IPS-18a (cell line): ENCODE measurements at regions not wholly inside any gene's neighbourhood (a gene's known extent, or its start where the extent isn't known, plus 50 kb on each side); places are given as distances from the start of the nearest gene placed in this dataset.

Experiments
- H3K27ac ChIP-seq: one replicate; pipeline ENCODE4 v1.5.1; 2013; ENCODE audit warnings: low read length
- H3K27me3 ChIP-seq: one replicate; pipeline ENCODE4 v1.6.1; 2013; ENCODE audit warnings: mild to moderate bottlenecking, low read length; ENCODE audit not compliant: control insufficient read depth, insufficient read depth
- H3K36me3 ChIP-seq: one replicate; pipeline ENCODE4 v1.6.1; 2013; ENCODE audit warnings: low read depth, low read length; ENCODE audit not compliant: control insufficient read depth
- H3K4me1 ChIP-seq: one replicate; pipeline ENCODE4 v1.6.1; 2013; ENCODE audit warnings: low read depth, low read length; ENCODE audit not compliant: control insufficient read depth
- H3K4me3 ChIP-seq: one replicate; pipeline ENCODE4 v1.5.1; 2013; ENCODE audit warnings: low read length
- H3K9ac ChIP-seq: one replicate; pipeline ENCODE4 v1.6.1; 2013; ENCODE audit warnings: mild to moderate bottlenecking, low read length, moderate library complexity
- H3K9me3 ChIP-seq: one replicate; pipeline ENCODE4 v1.6.1; 2013; ENCODE audit warnings: low read depth, low read length; ENCODE audit not compliant: control insufficient read depth

DNA sequence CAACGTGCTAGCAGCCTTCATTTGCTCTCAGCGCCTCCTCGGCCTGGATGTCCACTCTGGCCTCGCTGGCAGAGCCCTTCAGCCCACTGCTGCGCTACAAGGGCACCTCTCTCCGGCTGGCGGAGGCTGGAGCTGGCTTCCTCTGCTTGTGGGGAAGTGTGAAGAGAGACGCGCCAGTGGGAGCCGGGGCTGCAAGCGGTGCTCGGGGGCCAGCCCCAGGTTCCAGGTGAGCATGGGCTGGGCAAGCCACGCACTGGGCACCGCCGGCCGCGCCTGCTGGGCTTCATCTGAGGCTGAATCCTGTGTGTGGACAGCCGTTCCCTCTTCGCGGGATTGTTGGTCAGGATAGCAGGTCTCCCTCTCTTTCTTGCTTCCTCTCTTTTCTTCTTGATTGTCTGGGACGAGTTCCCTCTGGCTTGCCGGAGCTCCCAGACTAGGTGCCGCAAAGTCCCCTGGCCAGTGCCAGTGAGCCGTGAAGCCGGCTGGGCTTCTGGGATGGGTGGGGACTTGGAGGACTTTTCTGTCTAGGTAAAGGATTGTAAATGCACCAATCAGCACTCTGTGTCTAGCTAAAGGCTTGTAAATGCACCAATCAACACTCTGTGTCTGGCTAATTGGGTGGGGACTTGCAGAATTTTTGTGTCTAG, 165.0 kb downstream of the HEPH start:
- no peaks in the 10 kb centered on the region for H3K36me3 ChIP-seq
- H3K27me3 ChIP-seq = no peaks in the 10 kb centered on the region
- H3K9ac ChIP-seq = no peak overlapping the region
- H3K27ac ChIP-seq = no peak overlapping the region
- H3K4me1 ChIP-seq = no peaks in the 10 kb centered on the region
- peaks cover 56% of the 10 kb centered on the region for H3K9me3 ChIP-seq
- H3K4me3 ChIP-seq = no peak overlapping the region

DNA sequence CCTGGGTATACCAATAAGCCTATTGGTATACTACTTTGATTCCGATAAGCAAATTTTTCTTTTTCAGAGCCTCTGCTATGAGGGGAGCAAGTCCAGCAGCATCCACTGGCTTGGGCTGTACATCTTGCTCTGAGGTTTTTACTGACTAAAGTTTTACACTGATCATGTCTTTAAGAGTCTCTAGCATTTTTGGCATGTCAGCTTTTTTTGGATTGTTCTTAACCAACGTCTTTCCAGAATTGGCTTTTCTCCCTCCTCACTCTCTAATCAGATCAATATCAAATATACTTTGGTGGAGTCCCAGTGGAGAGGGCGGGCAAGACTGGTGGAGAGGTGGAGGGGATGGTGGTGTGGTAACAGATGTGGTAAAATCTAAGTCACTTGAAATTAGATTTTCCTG, 196.8 kb downstream of the HEPH start:
- H3K9ac ChIP-seq = no peak overlapping the region
- no peak overlapping the region for H3K27ac ChIP-seq
- H3K9me3 ChIP-seq = peaks cover 60% of the 10 kb centered on the region
- no peaks in the 10 kb centered on the region for H3K4me1 ChIP-seq
- no peak overlapping the region for H3K4me3 ChIP-seq
- H3K36me3 ChIP-seq = no peaks in the 10 kb centered on the region
- no peaks in the 10 kb centered on the region for H3K27me3 ChIP-seq

DNA sequence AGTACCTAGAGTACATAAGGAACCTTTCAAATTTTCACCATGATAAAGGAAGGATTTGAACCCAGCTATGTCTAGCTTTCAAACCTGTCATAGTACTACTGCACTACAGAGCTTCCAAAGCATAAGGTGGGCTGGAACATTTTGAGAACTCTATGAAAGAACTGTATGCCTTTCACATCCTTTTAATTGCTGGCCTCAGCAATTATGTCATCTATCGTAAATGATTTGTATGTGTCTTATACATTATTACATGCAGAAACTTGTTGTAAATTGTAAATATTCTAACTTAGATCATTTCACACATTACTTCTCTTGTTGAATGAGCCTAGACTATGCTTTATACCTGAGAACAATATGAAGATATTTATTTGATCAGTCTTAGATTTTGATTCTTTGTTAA, 220.7 kb downstream of the HEPH start:
- H3K27me3 ChIP-seq = no peaks in the 10 kb centered on the region
- no peaks in the 10 kb centered on the region for H3K36me3 ChIP-seq
- no peak overlapping the region for H3K9ac ChIP-seq

DNA sequence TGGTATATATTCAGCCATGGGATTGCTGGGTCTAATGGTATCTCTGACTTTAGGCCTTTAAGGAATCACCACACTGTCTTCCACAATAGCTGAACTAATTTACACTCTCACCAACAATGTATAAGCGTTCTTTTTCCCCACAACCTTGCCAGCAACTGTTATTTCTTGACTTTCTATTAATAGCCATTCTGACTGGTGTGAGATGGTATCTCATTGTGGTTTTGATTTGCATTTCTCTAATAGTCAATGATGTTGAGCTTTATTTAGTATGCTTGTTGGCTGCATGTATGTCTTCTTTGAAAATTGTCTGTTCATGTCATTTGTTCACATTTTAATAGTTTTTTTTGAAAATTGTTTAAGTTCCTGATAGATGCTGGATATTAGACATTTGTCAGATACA, 235.2 kb downstream of the HEPH start:
- Histone ChIP-seq H3K4me3 (no peak overlapping the region), H3K4me1 (no peaks in the 10 kb centered on the region), H3K36me3 (no peaks in the 10 kb centered on the region), H3K9ac (no peak overlapping the region), H3K27ac (no peak overlapping the region), H3K9me3 (peaks cover 71% of the 10 kb centered on the region), H3K27me3 (no peaks in the 10 kb centered on the region)

More for the DNA sequence above, 220.7 kb downstream of the HEPH start:
- Histone ChIP-seq H3K27ac (no peak overlapping the region), H3K4me1 (no peaks in the 10 kb centered on the region), H3K4me3 (no peak overlapping the region), H3K9me3 (peaks cover 76% of the 10 kb centered on the region)

DNA sequence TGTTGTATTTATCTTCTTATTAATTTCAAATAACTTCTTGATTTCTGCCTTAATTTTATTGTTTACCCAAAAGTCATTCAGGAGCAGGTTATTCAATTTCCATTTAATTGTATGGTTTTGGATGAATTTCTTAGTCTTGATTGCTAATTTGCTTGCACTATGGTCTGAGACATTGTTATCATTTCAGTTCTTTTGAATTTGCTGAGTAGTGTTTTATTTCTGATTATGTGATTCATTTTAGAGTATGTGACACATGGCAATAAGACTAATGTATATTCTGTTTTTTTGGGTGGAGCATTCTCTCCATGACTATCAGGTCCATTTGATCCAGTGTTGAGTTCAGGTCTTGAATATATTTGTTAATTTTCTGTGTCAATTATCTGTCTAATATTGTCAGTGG, 236.7 kb downstream of the EDA2R start:
- Histone ChIP-seq H3K4me3 (no peak overlapping the region), H3K4me1 (no peaks in the 10 kb centered on the region), H3K27me3 (no peaks in the 10 kb centered on the region), H3K27ac (no peak overlapping the region), H3K9ac (no peak overlapping the region), H3K36me3 (no peaks in the 10 kb centered on the region), H3K9me3 (peaks cover 71% of the 10 kb centered on the region)

DNA sequence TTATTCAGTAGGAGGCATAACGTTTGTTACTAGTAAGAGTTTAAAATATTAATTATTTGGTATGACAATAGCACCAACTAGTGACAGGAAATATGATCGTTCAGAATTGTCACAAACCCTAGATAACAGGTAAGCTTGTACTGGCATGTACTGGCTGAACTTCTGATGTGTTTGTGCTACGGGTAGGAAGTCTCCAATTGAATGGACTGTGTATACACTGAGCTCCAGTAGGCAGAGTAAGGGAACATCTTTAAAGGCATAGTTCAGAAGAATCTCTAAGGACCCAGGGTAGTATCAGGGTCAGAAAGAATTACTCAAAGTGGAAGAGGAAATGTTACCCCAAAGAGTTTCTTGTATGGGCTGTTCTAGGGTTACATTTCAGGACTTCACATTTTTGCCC, 230.4 kb downstream of the EDA2R start:
- H3K4me1 ChIP-seq = no peaks in the 10 kb centered on the region
- no peaks in the 10 kb centered on the region for H3K36me3 ChIP-seq
- H3K27ac ChIP-seq = no peak overlapping the region
- H3K9me3 ChIP-seq = peaks cover 85% of the 10 kb centered on the region
- no peaks in the 10 kb centered on the region for H3K27me3 ChIP-seq
- H3K9ac ChIP-seq = no peak overlapping the region
- no peak overlapping the region for H3K4me3 ChIP-seq

DNA sequence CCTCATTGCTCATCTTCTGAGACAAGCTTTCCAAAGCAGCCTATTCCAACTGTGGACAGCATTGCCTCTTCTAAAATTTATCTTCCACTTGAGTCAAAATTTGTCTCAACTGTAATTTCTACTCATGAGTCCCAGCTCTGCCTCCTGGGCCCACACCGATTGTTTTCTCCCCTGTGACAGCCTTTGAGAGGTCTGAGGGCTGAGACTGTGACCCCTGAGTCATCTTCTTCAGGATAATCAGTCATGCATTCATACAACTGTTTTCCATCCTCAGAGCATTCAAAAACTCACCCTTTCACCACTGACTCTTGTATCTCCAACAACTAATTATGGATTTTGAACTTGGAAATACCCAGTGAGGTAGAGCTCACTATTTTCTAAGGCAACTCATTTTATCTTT, 228.1 kb downstream of the EDA2R start:
- H3K36me3 ChIP-seq = no peaks in the 10 kb centered on the region
- H3K27me3 ChIP-seq = no peaks in the 10 kb centered on the region
- no peak overlapping the region for H3K9ac ChIP-seq
- H3K9me3 ChIP-seq = peaks cover 80% of the 10 kb centered on the region
- H3K27ac ChIP-seq = no peak overlapping the region
- no peak overlapping the region for H3K4me3 ChIP-seq
- H3K4me1 ChIP-seq = no peaks in the 10 kb centered on the region
